ENCODE measurements at regions not wholly inside any gene's neighbourhood (a gene's known extent, or its start where the extent isn't known, plus 50 kb on each side); places are given as distances from the start of the nearest gene placed in this dataset.

DNA sequence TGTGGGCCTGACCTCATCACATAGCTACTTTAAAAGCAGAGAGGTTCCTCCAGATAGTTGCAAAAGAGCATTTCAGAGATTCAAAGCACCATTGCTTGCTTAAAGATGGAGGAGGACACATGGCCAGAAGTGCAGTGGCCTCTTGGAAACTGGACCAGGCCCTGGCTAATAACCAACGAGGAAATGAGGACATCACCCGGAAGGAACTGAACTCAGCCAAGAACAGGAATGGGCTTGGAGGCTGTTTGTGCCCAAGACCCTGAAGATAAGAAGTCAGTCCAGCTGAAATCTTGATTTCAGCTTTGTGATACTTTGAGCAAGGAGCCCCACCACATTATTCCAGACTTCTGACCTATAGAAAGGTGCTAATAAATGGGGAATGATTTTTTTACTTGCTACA is 437.0 kb downstream of the PTPRC start:
- H3K4me1 ChIP-seq (ENCODE audit: control insufficient read depth, insufficient read depth, low read length): no peaks in the 10 kb centered on the region
- no peaks in the 10 kb centered on the region for H3K9me3 ChIP-seq (ENCODE audit: control insufficient read depth, low read length)
- 94% methylated on average over 2 of the region's 2 CpGs; no CpG with 5 or more reads in 1 of the 2 experiments for WGBS, 2 experiments (ENCODE audit: insufficient coverage in 1 of 2, insufficient read length in 1 of 2)
- Mint-ChIP-seq H3K4me1 (no peaks in the 10 kb centered on the region), H3K36me3 (ENCODE audit: low read depth) (no peaks in the 10 kb centered on the region), H3K27me3 (ENCODE audit: insufficient read depth) (no peaks in the 10 kb centered on the region), H3K27ac (no peak overlapping the region), H3K9me3 (no peaks in the 10 kb centered on the region), H3K4me3 (no peak overlapping the region)
- H3K27me3 ChIP-seq (ENCODE audit: control insufficient read depth, insufficient read depth, low read length, poor library complexity, severe bottlenecking): no peaks in the 10 kb centered on the region
- no peak overlapping the region for H3K27ac ChIP-seq (ENCODE audit: low read depth, low read length)
- H3K9ac ChIP-seq (ENCODE audit: extremely low read depth, low read length, poor library complexity, severe bottlenecking): no peak overlapping the region
- H3K36me3 ChIP-seq (ENCODE audit: control insufficient read depth, insufficient read depth, low read length): no peaks in the 10 kb centered on the region
- no peak overlapping the region for H3K4me3 ChIP-seq (ENCODE audit: low read length)
- DNase-seq: no peak
- TF ChIP-seq CTCF (conservative IDR thresholded peaks at IDR 0.05): no peak

GRCh38 chr1:199079994-199080393 is 441.2 kb downstream of the PTPRC start:
- Histone ChIP-seq H3K36me3 (ENCODE audit: control insufficient read depth, insufficient read depth, low read length) (no peaks in the 10 kb centered on the region), H3K4me1 (ENCODE audit: control insufficient read depth, insufficient read depth, low read length) (no peaks in the 10 kb centered on the region), H3K9me3 (ENCODE audit: control insufficient read depth, low read length) (no peaks in the 10 kb centered on the region), H3K9ac (ENCODE audit: extremely low read depth, low read length, poor library complexity, severe bottlenecking) (no peak overlapping the region), H3K27ac (ENCODE audit: low read depth, low read length) (no peak overlapping the region), H3K27me3 (ENCODE audit: control insufficient read depth, insufficient read depth, low read length, poor library complexity, severe bottlenecking) (no peaks in the 10 kb centered on the region), H3K4me3 (ENCODE audit: low read length) (no peak overlapping the region)
- no peak overlapping the region for H3K27ac Mint-ChIP-seq
- 96 to 100% methylated on average over 1 of the region's 1 CpG for WGBS, 2 experiments (ENCODE audit: insufficient coverage in 1 of 2, insufficient read length in 1 of 2)
- no peak for TF ChIP-seq CTCF (conservative IDR thresholded peaks at IDR 0.05)
- no peaks in the 10 kb centered on the region for H3K9me3 Mint-ChIP-seq
- no peaks in the 10 kb centered on the region for H3K27me3 Mint-ChIP-seq (ENCODE audit: insufficient read depth)
- no peaks in the 10 kb centered on the region for H3K36me3 Mint-ChIP-seq (ENCODE audit: low read depth)
- DNase-seq: no peak
- no peaks in the 10 kb centered on the region for H3K4me1 Mint-ChIP-seq
- H3K4me3 Mint-ChIP-seq: no peak overlapping the region

DNA sequence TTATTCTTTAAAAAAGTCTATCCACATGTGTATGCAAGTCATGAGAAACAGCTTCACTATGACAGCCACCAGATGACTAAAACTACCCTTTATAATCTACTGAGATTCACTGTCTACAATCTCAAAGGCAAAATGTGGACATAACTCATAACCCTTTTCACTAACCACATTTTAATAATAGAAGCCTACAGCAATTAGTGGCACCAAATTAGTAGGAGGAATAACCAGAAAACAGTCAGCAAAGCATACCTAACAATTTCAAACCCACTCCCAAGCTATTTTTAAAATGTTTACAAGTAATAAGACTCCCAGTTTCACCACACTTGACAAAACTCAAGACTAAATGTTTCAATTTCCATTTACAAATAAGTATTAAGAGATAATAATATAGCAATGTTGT is 442.9 kb downstream of the PTPRC start:
- H3K4me1 ChIP-seq (ENCODE audit: control insufficient read depth, insufficient read depth, low read length): no peaks in the 10 kb centered on the region
- DNase-seq: no peak
- H3K36me3 Mint-ChIP-seq (ENCODE audit: low read depth): no peaks in the 10 kb centered on the region
- H3K27ac ChIP-seq (ENCODE audit: low read depth, low read length): no peak overlapping the region
- H3K9me3 ChIP-seq (ENCODE audit: control insufficient read depth, low read length): no peaks in the 10 kb centered on the region
- H3K4me3 ChIP-seq (ENCODE audit: low read length): no peak overlapping the region
- H3K27ac Mint-ChIP-seq: no peak overlapping the region
- H3K9me3 Mint-ChIP-seq: no peaks in the 10 kb centered on the region
- no peak for TF ChIP-seq CTCF (conservative IDR thresholded peaks at IDR 0.05)
- no peak overlapping the region for H3K9ac ChIP-seq (ENCODE audit: extremely low read depth, low read length, poor library complexity, severe bottlenecking)
- H3K27me3 Mint-ChIP-seq (ENCODE audit: insufficient read depth): no peaks in the 10 kb centered on the region
- H3K4me3 Mint-ChIP-seq: no peak overlapping the region
- H3K36me3 ChIP-seq (ENCODE audit: control insufficient read depth, insufficient read depth, low read length): no peaks in the 10 kb centered on the region
- no peaks in the 10 kb centered on the region for H3K4me1 Mint-ChIP-seq
- no peaks in the 10 kb centered on the region for H3K27me3 ChIP-seq (ENCODE audit: control insufficient read depth, insufficient read depth, low read length, poor library complexity, severe bottlenecking)

Measured in endodermal cell (in vitro differentiated cells).